BJ (cell line): ENCODE measurements at regions not wholly inside any gene's neighbourhood (a gene's known extent, or its start where the extent isn't known, plus 50 kb on each side); places are given as distances from the start of the nearest gene placed in this dataset.
"Not testable (repeated sequence)": the region's sequence is repeated elsewhere in the genome, so short reads cannot be mapped to it uniquely, and the experiment has no call there.

Experiments
- CTCF ChIA-PET: fragments of 350-600 bp; formaldehyde crosslinking; extraction: SDS; loops from one replicate; lab custom pipeline; 2021; ENCODE audit warnings: antibody characterized with exemption, inconsistent platforms; lab: Yijun Ruan, JAX
- POLR2A ChIA-PET: fragments of 300-600 bp; sonication (Branson Sonifier 250); formaldehyde crosslinking; extraction: SDS; loops from one replicate; lab custom pipeline; 2021; ENCODE audit warnings: antibody characterized with exemption; lab: Charles Lee
- DNase-seq: peaks from one replicate; pipeline ENCODE4 v3.0.0-alpha.2; 2011; ENCODE audit warnings: low read depth
- H3K27me3 ChIP-seq: 2 replicates; pipeline ENCODE4 v1.6.0; 2011; ENCODE audit warnings: low read length; ENCODE audit not compliant: control insufficient read depth, insufficient read depth
- H3K36me3 ChIP-seq: 2 replicates; pipeline ENCODE4 v1.5.1; 2011; ENCODE audit warnings: low read length; ENCODE audit not compliant: control insufficient read depth, insufficient read depth
- H3K4me3 ChIP-seq: 2 replicates; pipeline ENCODE4 v1.5.1; 2011; ENCODE audit warnings: low read depth, mild to moderate bottlenecking, control low read depth, low read length
- TF ChIP-seq, protein P1 (sequence below): IDR thresholded peaks from 2 replicates; pipeline ENCODE4 v1.5.1; 2011; ENCODE audit warnings: low read depth, mild to moderate bottlenecking, control low read depth, inconsistent platforms, low read length, moderate library complexity; ENCODE audit not compliant: insufficient read depth

- TF ChIP-seq, protein P1, sequence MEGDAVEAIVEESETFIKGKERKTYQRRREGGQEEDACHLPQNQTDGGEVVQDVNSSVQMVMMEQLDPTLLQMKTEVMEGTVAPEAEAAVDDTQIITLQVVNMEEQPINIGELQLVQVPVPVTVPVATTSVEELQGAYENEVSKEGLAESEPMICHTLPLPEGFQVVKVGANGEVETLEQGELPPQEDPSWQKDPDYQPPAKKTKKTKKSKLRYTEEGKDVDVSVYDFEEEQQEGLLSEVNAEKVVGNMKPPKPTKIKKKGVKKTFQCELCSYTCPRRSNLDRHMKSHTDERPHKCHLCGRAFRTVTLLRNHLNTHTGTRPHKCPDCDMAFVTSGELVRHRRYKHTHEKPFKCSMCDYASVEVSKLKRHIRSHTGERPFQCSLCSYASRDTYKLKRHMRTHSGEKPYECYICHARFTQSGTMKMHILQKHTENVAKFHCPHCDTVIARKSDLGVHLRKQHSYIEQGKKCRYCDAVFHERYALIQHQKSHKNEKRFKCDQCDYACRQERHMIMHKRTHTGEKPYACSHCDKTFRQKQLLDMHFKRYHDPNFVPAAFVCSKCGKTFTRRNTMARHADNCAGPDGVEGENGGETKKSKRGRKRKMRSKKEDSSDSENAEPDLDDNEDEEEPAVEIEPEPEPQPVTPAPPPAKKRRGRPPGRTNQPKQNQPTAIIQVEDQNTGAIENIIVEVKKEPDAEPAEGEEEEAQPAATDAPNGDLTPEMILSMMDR: no peak
- no peaks in the 10 kb centered on the region for H3K27me3 ChIP-seq
- CTCF ChIA-PET: no interaction called here
- H3K4me3 ChIP-seq: no peak overlapping the region
- DNase-seq: no peak
- POLR2A ChIA-PET: no interaction called here
- no peaks in the 10 kb centered on the region for H3K36me3 ChIP-seq
These were observed 234.3 kb upstream of the FOLH1 start for GRCh38 chr11:49442669-49443068.

DNA sequence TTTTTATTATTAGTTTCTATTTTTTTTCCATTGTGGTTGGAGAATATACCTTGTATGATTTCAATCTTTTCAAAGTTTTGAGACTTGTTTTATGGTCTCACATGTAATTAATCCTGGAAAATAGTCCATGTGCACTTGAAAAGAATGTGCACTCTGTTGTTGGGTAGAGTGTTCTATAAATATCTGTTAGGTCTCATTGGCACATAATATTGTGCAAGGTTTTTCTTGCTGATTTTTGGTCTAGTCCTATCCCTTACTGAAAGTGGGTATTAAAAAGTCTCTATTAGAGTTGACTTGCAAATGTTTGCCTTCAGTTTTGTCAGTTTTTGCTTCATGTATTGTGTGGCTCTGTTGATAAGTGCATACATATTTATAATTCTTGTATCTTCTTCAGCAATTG lies 231.5 kb upstream of the FOLH1 start:
- CTCF ChIA-PET, H3K4me3 ChIP-seq, POLR2A ChIA-PET, DNase-seq, H3K36me3 ChIP-seq, H3K27me3 ChIP-seq: not testable (repeated sequence)

GRCh38 chr11:49434308-49434707 lies 225.9 kb upstream of the FOLH1 start:
- POLR2A ChIA-PET, H3K4me3 ChIP-seq, H3K27me3 ChIP-seq, DNase-seq, H3K36me3 ChIP-seq, CTCF ChIA-PET: not testable (repeated sequence)

DNA sequence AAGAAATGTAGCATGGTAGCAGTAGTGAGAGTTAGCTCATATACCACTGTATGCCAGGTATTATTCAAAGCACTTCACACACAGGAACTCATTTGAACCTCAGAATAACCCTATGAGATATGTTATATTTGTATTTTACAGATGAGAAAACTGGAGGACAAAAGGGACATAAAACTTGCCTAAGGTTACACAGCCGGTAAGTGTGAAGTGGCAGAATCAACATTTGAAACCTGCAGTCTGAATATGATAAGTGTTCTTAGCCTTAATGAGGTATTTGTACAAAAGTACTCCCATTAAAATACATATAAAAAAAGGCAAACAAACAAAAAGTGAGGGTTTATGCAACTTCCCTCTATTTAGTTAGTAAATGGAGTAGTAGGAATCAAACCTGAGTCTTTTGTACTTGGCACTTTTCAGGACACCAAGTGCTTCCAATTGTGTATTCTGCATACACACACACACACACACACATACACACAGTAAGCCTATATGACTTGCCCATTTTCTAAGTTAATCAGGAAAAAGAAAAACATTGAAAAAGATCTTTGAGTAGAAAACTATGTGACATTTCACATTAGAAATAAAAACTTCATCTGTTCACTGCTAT lies 223.9 kb upstream of the FOLH1 start:
- ChIA-PET POLR2A (no interaction called here), CTCF (no interaction called here)
- Histone ChIP-seq H3K36me3 (no peaks in the 10 kb centered on the region), H3K27me3 (no peaks in the 10 kb centered on the region), H3K4me3 (no peak overlapping the region)
- TF ChIP-seq, protein P1: no peak
- DNase-seq: no peak

DNA sequence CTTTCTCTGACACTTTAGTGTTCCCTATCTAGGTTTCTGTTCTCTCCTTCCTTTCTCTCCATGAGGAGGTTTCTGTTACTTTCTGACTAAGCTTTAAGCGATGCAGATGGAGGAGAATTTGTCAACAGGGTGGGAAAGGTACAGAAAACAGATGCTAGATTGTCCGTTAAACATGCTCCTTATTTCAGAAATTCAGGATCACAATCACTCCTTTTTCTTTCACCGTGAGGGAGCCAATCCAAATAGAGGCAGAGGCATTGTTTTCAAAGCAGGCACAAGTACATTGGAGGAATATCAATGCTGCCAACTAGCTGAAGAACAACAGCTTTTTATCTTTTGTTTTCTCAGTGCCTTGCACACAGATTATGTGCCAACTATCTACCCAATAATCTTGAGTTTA lies 215.7 kb upstream of the FOLH1 start:
- Histone ChIP-seq H3K4me3 (no peak overlapping the region), H3K27me3 (no peaks in the 10 kb centered on the region), H3K36me3 (no peaks in the 10 kb centered on the region)
- no peak for DNase-seq
- ChIA-PET CTCF (no interaction called here), POLR2A (no interaction called here)
- TF ChIP-seq, protein P1: no peak

DNA sequence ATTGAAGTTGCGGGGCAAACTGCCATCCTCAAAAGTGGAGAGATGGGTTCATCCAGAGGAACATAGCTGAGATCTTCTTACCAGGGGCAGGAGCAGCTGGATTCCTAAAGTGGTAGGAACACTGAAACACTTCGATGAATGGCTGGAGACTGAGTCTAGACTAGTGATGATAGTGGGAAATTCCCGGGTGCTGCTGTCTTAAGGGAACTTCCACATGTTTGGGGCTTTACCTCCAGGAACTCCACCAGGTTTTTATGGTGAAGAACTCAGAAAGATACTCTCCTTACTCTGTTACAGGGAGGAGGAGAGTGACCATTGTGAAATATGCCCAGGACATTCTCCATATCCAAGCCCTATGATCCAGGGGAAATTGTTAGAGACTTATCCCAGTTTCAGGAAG lies 210.5 kb upstream of the FOLH1 start:
- H3K27me3 ChIP-seq, H3K36me3 ChIP-seq, H3K4me3 ChIP-seq, POLR2A ChIA-PET, CTCF ChIA-PET, DNase-seq: not testable (repeated sequence)

DNA sequence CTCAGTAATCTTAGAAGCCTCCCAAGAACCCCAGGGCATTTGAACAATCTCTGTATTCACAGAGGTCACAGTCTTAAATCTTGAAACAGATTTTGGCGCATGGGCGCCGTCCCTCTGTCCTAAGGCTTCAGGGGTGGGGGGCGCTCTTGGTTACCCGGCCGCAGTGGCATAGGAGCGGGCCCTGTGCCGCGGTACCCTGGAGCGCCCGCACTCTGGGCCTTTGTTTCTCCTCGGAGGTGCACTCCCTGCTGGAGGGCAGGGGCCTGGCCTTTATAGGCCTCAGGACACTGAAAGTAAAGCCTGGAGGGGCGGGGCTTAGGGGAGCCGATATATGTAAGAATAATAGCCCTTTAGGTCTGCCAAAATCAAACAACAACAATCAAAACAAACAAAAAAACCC lies 197.3 kb upstream of the FOLH1 start:
- H3K27me3 ChIP-seq: no peaks in the 10 kb centered on the region
- DNase-seq: no peak
- TF ChIP-seq, protein P1: no peak
- no peaks in the 10 kb centered on the region for H3K36me3 ChIP-seq
- POLR2A ChIA-PET: no interaction called here
- no peak overlapping the region for H3K4me3 ChIP-seq
- CTCF ChIA-PET: no interaction called here

DNA sequence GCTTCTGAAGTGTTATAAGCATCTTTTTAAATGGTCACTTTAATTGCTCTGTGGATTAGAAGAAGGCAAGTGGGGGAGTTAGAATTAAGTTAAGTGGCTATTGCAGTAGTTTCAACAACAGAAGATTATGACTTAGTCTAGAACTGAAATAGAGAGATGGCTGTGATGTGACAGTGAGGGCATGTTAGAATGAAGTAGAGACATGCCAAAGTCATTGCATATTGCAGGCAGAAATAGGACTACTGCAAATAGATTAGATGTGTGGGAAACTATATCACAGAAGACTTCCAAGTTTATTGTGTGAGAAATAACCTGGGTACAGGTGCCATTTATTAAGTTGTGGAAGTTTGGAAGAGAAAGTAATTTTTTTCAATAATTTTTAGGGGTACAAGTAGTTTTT lies 187.4 kb upstream of the FOLH1 start:
- DNase-seq, H3K36me3 ChIP-seq, CTCF ChIA-PET, H3K4me3 ChIP-seq, POLR2A ChIA-PET, H3K27me3 ChIP-seq: not testable (repeated sequence)

- H3K27me3 ChIP-seq, POLR2A ChIA-PET, H3K36me3 ChIP-seq, CTCF ChIA-PET, H3K4me3 ChIP-seq, DNase-seq: not testable (repeated sequence)
These were observed 182.0 kb upstream of the FOLH1 start for GRCh38 chr11:49390362-49390761.

GRCh38 chr11:49389149-49389548 lies 180.7 kb upstream of the FOLH1 start:
- H3K36me3 ChIP-seq, DNase-seq, H3K27me3 ChIP-seq, H3K4me3 ChIP-seq, POLR2A ChIA-PET, CTCF ChIA-PET: not testable (repeated sequence)
